T-helper 2 cell treated with Interferon-gamma antibody and Interleukin-4, amounts not matched to agents 5 μg/mL and 100 μg/mL, for 36 hours (primary cell): ENCODE measurements at regions not wholly inside any gene's neighbourhood (a gene's known extent, or its start where the extent isn't known, plus 50 kb on each side); places are given as distances from the start of the nearest gene placed in this dataset.

Experiments used
- DNase-seq: peaks from one replicate; pipeline ENCODE4 v3.0.0; 2021; ENCODE audit warnings: low spot score
- H3K27ac Mint-ChIP-seq: one replicate; pipeline ENCODE4 v1.8.0; 2021; ENCODE audit warnings: mild to moderate bottlenecking, mixed read lengths
- H3K27me3 Mint-ChIP-seq: one replicate; pipeline ENCODE4 v1.8.0; 2021; ENCODE audit warnings: low read depth, mixed read lengths
- H3K36me3 Mint-ChIP-seq: one replicate; pipeline ENCODE4 v1.8.0; 2021; ENCODE audit warnings: low read depth, mixed read lengths
- H3K4me1 Mint-ChIP-seq: one replicate; pipeline ENCODE4 v1.8.0; 2021; ENCODE audit warnings: low read depth, mixed read lengths
- H3K4me3 Mint-ChIP-seq: one replicate; pipeline ENCODE4 v1.8.0; 2022; ENCODE audit warnings: mild to moderate bottlenecking, moderate library complexity, mixed read lengths
- H3K9me3 Mint-ChIP-seq: one replicate; pipeline ENCODE4 v1.8.0; 2021; ENCODE audit warnings: mixed read lengths

DNA sequence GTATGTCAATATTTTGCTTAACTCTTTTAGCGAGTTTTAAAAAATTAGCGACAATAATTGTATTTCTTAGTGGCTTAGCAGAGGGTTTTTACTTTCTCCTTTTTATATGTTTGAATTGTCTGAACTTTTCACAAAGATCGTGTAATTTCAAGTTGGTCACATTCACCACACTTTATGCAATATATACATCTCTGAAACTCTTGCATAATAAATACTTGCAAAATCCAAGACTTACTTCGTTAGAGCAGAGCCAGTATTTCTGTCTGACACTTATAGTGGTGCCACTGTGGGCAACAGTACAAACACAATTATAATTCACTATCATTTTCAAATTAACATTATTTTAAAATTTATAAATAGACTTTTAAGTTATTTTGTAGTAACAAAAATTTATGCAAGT, 62.0 kb downstream of the SUCNR1 start:
- H3K9me3 Mint-ChIP-seq = no peaks in the 10 kb centered on the region

DNA sequence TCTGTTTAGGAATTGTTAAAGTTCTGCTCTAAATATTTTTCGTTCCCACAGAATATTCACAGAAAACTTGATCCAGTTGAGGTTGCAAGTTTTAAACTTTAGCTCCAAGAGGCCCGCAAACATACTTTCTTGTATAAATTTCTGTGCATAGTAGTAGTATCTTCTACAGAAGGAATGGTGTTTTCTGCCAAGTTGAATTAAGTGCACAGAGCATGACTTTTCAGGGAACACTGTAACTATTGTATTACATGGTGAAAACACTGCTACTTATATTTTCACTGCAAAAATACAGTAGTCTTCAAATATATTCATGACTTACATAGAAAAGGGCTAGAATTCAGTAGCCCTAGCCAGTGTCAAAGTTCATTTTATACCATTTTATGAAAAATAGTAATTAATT, 67.0 kb downstream of the SUCNR1 start:
- Mint-ChIP-seq H3K36me3 (no peaks in the 10 kb centered on the region), H3K4me3 (no peak overlapping the region), H3K27ac (no peak overlapping the region), H3K9me3 (no peaks in the 10 kb centered on the region), H3K4me1 (no peaks in the 10 kb centered on the region), H3K27me3 (peaks cover 19% of the 10 kb centered on the region)
- DNase-seq = no peak

More for the DNA sequence above, 62.0 kb downstream of the SUCNR1 start:
- H3K36me3 Mint-ChIP-seq = no peaks in the 10 kb centered on the region
- H3K4me1 Mint-ChIP-seq = no peaks in the 10 kb centered on the region
- H3K27me3 Mint-ChIP-seq = peaks cover 14% of the 10 kb centered on the region
- no peak for DNase-seq
- no peak overlapping the region for H3K4me3 Mint-ChIP-seq
- no peak overlapping the region for H3K27ac Mint-ChIP-seq

DNA sequence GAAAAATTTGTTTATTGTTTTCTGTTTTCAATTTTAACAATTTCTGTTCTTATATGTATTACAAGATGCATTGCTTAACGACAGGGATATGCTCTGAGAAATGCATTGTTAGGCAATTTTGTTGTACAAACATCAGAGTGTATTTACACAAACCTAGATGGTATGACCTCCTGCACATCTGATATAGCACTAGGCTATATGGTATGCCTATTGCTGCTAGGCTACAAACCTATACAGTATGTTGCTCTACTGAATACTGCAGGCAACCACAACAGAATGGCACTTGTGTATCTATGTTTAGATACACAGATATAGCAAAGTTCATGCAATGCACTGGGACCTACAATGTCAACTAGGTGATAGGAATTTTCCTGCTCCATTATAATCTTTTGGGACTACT, 70.1 kb downstream of the SUCNR1 start:
- Mint-ChIP-seq H3K4me3 (no peak overlapping the region), H3K27ac (no peak overlapping the region), H3K9me3 (no peaks in the 10 kb centered on the region), H3K4me1 (no peaks in the 10 kb centered on the region), H3K36me3 (no peaks in the 10 kb centered on the region), H3K27me3 (peaks cover 26% of the 10 kb centered on the region)
- DNase-seq = no peak

DNA sequence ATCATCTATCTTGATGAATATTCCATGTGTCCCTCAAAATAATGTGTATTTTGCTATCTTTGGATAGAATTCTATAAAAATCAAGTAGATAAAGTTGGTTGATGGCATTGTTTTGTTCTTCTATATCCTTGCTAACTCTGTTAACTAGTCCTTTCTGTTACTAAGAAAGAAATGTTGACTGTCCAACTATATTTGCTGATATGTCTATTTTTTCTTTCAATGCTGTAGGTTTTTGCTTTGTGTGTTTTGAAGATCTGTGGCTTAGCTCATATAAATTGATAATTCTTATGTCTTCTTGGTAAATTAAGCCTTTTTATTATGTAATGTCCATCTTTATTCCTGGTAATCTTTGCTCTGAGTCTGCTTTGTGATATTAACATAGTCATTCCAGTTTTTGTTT, 70.9 kb downstream of the SUCNR1 start:
- Mint-ChIP-seq H3K4me3 (no peak overlapping the region), H3K9me3 (no peaks in the 10 kb centered on the region), H3K4me1 (no peaks in the 10 kb centered on the region), H3K36me3 (no peaks in the 10 kb centered on the region), H3K27me3 (peaks cover 23% of the 10 kb centered on the region), H3K27ac (no peak overlapping the region)
- no peak for DNase-seq

DNA sequence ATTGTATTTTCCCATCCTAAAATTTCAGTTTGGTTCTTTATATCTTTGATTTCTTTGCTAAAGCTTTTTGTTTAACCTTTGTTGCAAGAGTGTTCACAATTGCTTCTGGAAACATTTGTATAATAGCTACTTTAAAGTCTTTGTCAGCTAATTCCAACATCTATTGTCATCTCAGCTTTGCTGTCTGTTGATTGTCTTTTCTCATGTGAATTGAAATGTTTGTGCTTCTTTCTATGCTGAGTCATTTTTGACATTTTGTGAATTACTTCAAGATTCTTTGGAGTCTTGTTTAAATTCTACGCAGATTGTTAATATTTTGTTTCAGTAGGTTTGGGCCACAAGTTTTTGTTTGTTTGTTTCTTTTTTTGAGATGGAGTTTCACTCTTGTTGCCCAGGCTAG, 73.2 kb downstream of the SUCNR1 start:
- DNase-seq = no peak
- peaks cover 27% of the 10 kb centered on the region for H3K27me3 Mint-ChIP-seq
- no peaks in the 10 kb centered on the region for H3K9me3 Mint-ChIP-seq
- H3K4me1 Mint-ChIP-seq = no peaks in the 10 kb centered on the region
- H3K36me3 Mint-ChIP-seq = no peaks in the 10 kb centered on the region
- H3K27ac Mint-ChIP-seq = no peak overlapping the region
- no peak overlapping the region for H3K4me3 Mint-ChIP-seq

DNA sequence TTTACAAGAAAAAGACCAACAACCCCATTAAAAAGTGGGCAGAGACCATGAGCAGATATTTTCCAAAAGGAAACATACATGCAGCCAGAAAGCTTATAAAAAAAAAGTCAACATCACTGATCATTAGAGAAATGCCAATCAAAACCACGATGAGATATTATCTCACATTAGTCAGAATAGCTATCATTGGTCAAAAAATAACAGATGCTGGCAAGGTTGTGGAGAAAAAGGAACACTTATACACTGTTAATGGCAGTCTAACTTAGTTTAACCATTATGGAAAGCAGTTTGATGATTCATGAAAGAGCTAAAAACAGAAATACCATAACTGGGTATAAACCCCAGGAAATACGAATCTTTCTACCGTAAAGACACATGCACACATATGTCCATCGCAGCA, 76.3 kb downstream of the SUCNR1 start:
- H3K4me1 Mint-ChIP-seq = no peaks in the 10 kb centered on the region
- no peak overlapping the region for H3K27ac Mint-ChIP-seq
- no peaks in the 10 kb centered on the region for H3K9me3 Mint-ChIP-seq
- DNase-seq = no peak
- peaks cover 27% of the 10 kb centered on the region for H3K27me3 Mint-ChIP-seq
- H3K4me3 Mint-ChIP-seq = no peak overlapping the region
- no peaks in the 10 kb centered on the region for H3K36me3 Mint-ChIP-seq

DNA sequence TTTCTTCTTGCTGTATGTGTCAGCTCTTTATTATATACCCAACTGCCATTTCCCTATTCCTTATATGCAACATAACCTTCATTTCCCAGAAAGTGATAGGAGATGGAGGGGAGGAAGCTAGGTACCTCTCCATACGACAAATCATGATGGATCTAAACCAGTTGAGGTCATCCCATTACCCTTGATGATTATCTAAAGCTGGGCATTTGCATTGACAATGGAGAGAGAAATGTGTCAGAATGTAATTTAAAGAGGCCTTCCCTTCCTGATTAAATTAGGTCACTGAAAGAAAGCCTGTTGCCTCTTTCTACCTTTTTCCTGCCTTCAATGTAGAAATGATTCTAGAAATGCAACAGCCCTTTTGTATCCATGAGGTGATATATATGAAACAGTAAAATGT, 81.9 kb downstream of the SUCNR1 start:
- Mint-ChIP-seq H3K9me3 (no peaks in the 10 kb centered on the region), H3K4me1 (no peaks in the 10 kb centered on the region), H3K27ac (no peak overlapping the region), H3K4me3 (no peak overlapping the region), H3K36me3 (no peaks in the 10 kb centered on the region), H3K27me3 (peaks cover 16% of the 10 kb centered on the region)
- DNase-seq = no peak

GRCh38 chr3:151960961-151961580, 87.6 kb downstream of the SUCNR1 start:
- no peak for DNase-seq
- no peaks in the 10 kb centered on the region for H3K36me3 Mint-ChIP-seq
- H3K4me1 Mint-ChIP-seq = no peaks in the 10 kb centered on the region
- H3K27me3 Mint-ChIP-seq = peaks cover 9% of the 10 kb centered on the region
- no peak overlapping the region for H3K4me3 Mint-ChIP-seq
- no peaks in the 10 kb centered on the region for H3K9me3 Mint-ChIP-seq
- H3K27ac Mint-ChIP-seq = no peak overlapping the region

DNA sequence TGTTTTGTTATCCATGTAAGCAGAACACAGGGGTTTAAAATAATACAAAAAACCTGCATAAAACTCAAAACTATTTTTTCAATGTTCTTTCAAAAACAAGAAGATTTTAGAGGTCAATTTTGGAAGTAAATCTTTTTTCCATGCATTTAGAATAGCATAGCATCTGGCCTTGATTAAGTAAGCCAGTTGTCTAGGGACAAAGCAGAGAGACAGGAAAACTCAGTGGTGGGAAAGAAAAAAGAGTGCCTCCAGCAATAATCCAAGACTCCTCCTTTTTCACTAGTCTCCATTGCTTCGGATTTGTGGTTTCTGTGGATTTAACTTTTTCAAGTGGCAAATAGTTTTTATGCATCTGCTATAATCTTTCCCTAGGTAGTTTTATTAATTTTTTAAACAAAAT, 88.9 kb downstream of the SUCNR1 start:
- Mint-ChIP-seq H3K4me3 (no peak overlapping the region), H3K27me3 (peaks cover 17% of the 10 kb centered on the region), H3K27ac (no peak overlapping the region), H3K36me3 (no peaks in the 10 kb centered on the region), H3K9me3 (no peaks in the 10 kb centered on the region), H3K4me1 (no peaks in the 10 kb centered on the region)
- DNase-seq = no peak

DNA sequence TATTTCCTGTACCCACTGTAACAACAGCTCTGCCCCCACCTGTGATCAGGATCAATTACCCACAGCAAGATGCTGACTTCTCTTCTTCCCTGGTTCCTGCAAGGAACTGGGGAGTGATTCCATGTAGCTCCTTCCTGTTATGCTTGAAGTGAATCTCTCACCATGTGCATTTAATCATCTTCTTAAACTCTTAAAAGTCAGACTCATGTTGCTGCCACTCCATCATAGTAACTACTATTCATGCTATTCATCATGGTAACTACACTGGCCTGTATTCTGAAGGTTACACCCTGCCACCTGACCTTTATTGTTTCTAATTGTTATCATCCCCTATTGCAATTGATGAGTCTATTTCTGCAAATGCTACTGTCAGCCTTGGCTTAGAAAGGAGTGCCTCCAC, 89.5 kb downstream of the SUCNR1 start:
- H3K4me1 Mint-ChIP-seq = no peaks in the 10 kb centered on the region
- H3K27ac Mint-ChIP-seq = no peak overlapping the region
- DNase-seq = no peak
- peaks cover 17% of the 10 kb centered on the region for H3K27me3 Mint-ChIP-seq
- H3K9me3 Mint-ChIP-seq = no peaks in the 10 kb centered on the region
- no peaks in the 10 kb centered on the region for H3K36me3 Mint-ChIP-seq
- no peak overlapping the region for H3K4me3 Mint-ChIP-seq

DNA sequence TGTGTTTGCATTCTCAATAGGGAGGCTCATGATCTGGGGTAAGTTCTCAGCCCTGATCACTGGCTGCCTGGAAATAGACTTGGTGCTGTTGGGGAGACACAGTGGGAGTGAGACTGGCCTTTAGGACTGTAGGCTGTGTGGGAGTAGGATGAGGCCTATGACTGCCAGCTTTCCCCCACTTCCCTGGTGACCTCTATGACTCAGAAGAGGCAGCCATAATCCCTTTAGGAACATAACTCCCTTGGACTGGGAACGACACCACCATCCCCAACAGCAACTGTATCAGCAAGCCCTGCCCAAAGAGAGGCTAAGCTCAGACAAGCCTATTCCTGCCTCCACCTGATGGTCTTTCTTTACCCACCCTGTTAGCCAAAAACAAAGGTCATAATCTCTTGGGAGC, 91.3 kb downstream of the SUCNR1 start:
- Mint-ChIP-seq H3K4me3 (no peak overlapping the region), H3K4me1 (no peaks in the 10 kb centered on the region), H3K36me3 (no peaks in the 10 kb centered on the region), H3K9me3 (no peaks in the 10 kb centered on the region), H3K27ac (no peak overlapping the region), H3K27me3 (peaks cover 19% of the 10 kb centered on the region)
- no peak for DNase-seq

GRCh38 chr3:151969026-151969642, 95.7 kb downstream of the SUCNR1 start:
- Mint-ChIP-seq H3K36me3 (no peaks in the 10 kb centered on the region), H3K4me3 (no peak overlapping the region), H3K27me3 (peaks cover 18% of the 10 kb centered on the region), H3K27ac (no peak overlapping the region), H3K9me3 (no peaks in the 10 kb centered on the region), H3K4me1 (no peaks in the 10 kb centered on the region)
- DNase-seq = no peak

GRCh38 chr3:151971814-151972579, 98.6 kb downstream of the SUCNR1 start:
- DNase-seq = no peak
- no peak overlapping the region for H3K27ac Mint-ChIP-seq
- H3K27me3 Mint-ChIP-seq = peaks cover 8% of the 10 kb centered on the region
- no peak overlapping the region for H3K4me3 Mint-ChIP-seq
- H3K36me3 Mint-ChIP-seq = no peaks in the 10 kb centered on the region
- H3K9me3 Mint-ChIP-seq = no peaks in the 10 kb centered on the region
- H3K4me1 Mint-ChIP-seq = no peaks in the 10 kb centered on the region

GRCh38 chr3:151974067-151974466, 100.6 kb downstream of the SUCNR1 start:
- H3K27me3 Mint-ChIP-seq = peaks cover 2% of the 10 kb centered on the region
- no peak overlapping the region for H3K27ac Mint-ChIP-seq
- no peak for DNase-seq
- no peak overlapping the region for H3K4me3 Mint-ChIP-seq
- H3K4me1 Mint-ChIP-seq = no peaks in the 10 kb centered on the region
- no peaks in the 10 kb centered on the region for H3K36me3 Mint-ChIP-seq
- H3K9me3 Mint-ChIP-seq = no peaks in the 10 kb centered on the region
